ENCODE measurements at regions not wholly inside any gene's neighbourhood (a gene's known extent, or its start where the extent isn't known, plus 50 kb on each side); places are given as distances from the start of the nearest gene placed in this dataset.
"Not testable (repeated sequence)": the region's sequence is repeated elsewhere in the genome, so short reads cannot be mapped to it uniquely, and the experiment has no call there.

DNA sequence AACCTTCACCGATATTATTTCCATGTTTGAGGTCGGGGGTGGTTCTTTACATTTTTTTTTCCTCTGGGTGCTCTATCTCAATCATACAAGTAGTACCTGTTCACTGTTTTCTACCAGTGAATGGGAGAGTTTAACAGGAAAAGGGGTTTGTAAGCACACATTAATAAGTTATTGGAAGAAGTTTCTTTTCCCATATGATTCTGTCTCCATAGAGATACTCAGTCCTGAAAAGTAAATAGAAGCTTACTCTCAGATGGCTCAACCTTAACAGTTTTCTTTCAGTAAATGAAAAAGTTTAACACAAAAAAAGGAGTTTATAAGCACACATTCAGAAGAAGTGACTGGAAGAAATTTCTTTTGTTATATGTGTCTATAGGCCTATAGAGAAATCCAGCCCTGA is 995.6 kb upstream of the SLC39A10 start:
- DNase-seq (ENCODE audit: low spot score), result no peak

DNA sequence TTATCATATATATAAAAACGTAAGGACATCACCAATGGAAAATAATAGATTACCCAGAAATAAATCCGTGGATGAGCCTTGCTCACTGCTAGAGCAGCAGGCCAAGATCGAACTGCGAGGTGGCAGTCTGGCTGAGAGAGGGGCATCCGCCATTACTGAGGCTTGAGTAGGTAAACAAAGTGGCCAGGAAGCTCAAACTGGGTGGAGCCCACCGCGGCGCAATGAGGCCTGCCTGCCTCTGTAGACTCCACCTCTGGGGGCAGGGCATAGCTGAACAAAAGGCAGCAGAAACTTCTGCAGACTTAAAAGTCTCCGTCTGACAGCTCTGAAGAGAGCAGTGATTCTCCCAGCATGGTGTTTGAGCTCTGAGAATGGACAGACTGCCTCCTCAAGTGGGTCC is 1018.0 kb upstream of the SLC39A10 start:
- not testable (repeated sequence) for DNase-seq (ENCODE audit: low spot score)

DNA sequence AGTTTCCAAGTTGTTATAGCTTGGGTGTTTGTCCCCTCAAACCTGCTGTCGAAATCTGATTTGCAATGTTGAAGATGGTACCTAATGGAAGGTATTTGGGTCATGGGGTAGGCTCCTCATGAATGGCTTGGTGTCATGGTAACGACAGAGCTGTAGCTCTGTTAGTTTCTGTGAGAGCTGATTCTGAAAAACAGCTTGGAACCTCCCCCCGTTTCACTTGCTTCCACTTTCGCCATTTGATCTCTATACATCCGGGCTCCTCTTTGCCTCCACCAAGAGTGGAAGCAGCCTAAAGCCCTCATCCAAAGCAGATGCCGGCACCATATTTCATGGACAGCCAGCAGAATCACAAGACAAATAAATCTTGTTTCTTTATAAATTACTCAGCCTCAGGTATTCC is 1035.1 kb upstream of the SLC39A10 start:
- DNase-seq (ENCODE audit: low spot score), result no peak

DNA sequence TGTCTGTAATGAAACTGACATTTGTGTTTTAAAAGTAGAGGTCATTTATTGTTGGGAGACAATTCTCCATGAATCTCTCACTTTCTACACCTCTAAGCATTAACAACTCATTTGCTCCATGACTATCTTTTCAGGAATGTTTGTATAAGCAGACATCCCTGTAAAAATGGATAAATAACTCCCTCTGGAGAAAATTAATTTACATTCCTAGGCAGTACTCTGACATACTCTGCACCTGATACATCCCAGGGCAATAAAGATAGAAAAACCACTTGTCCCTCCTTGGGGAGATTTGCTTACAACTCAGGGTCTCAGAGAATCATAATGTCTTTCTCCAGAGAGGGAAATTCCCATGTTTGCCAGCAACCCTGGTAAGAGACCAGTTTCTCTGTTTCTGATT is 1037.7 kb upstream of the SLC39A10 start:
- no peak for DNase-seq (ENCODE audit: low spot score)

DNA sequence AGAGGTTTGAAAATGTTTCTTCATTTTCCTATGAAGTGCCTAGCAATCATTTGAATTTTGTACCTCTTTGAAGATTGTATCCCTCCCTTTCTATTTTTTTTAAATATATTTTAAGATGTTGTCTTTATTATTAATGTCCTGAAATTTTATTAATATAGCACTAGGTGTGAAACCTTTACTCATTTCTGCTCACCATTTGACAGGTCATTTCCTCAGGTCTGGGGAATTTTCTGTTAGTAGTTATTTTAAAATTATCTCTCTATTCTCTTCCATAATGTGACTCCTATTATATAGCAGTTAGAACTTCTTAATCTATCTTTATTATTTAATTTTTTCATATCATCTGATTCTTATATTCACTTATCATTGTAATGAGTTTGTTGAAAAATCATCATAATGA is 1038.6 kb upstream of the SLC39A10 start:
- no peak for DNase-seq (ENCODE audit: low spot score)

DNA sequence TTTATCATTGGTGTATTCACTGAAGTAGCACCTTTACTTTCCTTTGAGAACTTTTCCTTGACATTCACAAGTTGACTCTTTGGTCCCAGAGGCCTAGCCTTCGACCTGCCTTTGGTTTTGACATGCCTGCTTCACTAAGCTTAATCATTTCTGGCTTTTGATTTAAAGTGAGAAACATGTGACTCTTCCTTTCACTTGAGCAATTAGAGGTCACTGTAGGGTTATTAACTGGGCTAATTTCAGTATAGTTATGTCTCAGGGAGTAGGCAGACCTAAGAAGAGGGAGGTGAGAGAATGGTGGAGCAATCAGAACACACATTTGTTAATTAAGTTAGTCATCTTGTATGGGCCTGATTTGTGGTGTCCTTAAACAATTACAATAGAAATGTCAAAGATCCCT is 1040.7 kb upstream of the SLC39A10 start:
- DNase-seq (ENCODE audit: low spot score), result no peak

DNA sequence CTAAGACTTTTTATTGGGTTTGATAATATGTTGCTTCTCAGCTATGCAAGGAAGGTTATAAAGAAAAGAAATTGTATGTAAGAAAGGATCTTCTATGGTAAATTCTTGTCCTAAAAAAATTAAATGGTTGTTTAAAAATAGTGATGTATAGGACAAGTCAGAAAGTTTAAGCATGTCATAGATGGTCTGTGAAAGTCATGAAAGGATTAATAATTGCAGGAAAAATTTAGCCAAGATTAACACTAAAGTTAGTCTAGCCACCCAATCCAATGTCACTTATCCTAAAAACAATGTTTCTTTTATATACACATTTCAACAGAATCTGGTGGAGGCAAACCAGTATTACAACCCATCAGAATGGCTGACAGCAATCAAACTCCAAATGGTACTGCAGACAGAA is 1046.7 kb upstream of the SLC39A10 start:
- no peak for DNase-seq (ENCODE audit: low spot score)

DNA sequence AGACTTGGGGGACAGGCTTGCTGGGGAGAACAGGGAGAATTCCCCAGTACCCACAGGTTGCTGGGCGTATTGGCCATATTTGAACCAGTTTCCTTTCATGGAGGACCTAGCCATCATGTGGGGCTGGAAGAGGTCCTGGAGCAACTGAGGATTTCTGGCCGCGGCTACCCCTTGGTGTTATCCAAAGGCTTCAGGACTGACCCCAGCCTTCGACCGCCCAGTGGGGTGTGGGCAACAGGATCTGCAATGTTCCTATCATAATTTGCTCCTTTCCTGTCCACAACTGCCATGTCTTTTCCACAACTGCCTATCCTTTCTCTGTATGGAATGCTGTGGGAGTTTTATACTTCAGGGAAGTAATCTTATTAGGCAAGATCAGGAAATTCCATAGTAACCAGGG is 1053.6 kb upstream of the SLC39A10 start:
- DNase-seq (ENCODE audit: low spot score), result no peak

DNA sequence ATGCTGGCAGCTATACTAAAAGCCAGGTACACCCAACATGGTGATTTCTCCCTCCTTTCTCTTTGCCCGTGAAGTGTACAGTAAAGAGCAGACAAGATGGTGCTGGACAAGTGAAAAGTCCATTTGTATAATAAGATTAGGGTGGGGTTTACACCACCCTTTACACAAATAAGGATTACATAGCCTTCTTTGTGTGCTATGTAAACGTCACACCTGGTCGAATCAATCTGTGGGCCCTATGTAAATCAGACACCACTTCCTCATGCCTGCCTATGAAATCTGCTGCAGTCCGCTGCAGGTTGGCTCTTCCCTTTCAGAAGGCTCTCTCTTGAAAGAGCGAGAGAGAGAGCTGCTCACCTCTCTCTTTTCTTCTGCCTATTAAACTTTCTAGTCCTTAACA is 1054.3 kb upstream of the SLC39A10 start:
- DNase-seq (ENCODE audit: low spot score), result no peak

DNA sequence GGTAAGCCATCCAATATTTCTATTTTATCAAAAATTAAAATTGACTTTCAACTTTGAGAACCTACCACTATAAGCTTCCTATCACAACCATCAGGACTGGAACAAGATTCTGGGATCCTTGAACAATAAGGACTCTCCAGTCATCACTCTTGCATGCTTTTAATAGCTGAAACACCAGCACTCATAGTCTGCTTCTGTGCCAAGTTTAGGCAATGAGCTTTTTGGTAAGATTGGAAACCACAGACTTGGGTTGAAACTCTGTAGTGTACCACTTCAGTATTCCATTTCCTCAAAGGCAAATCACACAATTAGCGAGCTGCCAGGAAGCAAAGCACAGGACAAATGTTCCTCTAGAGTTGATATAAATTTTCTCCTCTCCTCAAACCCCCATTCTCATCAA is 1065.8 kb upstream of the SLC39A10 start:
- DNase-seq (ENCODE audit: low spot score), result no peak

DNA sequence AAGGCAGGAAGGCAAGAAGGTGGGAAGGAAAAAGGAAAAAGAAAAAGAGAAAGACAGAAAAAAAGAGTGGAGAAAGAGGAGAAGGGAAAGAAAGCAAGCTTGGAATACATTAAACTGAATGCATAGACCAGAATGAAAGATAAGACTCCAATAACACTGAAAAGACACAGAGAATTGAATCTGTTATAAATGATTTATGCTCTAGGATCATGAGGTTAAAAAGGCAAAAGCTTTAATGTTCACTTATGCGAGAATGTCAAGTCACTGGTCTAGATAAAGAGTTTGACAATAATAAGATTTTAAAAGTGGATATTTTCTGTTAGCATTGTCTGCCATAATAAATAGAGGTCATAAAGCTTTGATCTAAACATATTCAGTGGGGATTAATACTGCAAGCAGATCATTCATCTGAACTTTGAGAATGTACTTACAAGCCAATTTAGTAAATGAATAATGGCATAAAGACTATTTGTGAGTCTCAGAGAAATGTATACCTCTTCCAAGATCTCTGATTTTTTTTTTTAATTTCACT is 1069.2 kb upstream of the SLC39A10 start:
- DNase-seq (ENCODE audit: low spot score), result no peak

DNA sequence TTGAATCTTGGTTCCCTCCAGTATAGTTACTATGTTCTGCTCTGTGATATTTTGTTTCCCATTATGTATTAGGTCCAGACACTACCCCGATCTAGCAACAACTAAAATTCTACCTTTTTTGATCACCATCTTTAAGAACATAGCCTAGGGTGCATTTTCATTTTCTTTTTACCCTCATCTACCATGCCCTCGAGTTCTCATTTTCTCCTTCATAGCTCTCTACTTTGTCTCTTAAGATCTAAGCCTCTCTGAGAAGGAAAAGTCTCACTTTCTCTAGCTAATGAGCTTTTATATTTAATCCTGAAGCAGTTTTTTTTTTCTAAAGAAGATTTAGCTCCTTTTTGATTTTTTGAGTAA is 1089.4 kb upstream of the SLC39A10 start:
- DNase-seq (ENCODE audit: low spot score), result no peak

DNA sequence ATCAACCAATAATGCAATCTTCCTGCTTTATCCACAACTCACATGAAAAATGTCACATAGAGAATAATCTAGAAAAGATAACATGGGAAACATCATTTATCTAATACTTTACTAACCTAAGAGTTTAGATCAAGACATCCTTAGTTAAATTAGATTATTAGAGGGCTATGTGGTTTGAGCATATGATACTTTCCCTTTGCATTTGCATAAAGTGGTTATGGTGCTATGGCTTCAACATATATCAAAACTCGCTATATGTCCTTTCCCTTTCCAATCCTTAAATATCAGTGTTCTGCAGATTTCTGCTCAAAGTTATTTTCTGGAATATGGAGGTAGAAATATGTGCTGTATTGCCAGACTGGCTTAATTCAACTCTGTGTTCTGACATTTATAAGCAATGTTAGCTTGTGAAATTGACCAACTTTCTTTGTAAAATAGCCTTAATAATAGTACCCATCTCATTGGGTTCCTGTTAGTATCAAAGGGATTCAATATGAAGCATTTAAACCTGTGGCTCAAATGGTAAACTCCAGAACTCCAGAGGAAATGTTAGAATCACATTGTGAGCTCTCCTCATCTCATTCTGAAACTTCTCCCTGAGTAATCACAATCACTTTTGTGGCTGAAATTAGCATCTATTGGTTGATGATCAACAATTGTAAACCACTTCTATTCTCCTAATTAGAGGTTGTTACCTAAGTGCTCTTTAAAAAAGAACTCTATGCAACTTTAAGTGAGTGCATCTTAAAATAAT is 1089.9 kb upstream of the SLC39A10 start:
- DNase-seq (ENCODE audit: low spot score), result no peak

DNA sequence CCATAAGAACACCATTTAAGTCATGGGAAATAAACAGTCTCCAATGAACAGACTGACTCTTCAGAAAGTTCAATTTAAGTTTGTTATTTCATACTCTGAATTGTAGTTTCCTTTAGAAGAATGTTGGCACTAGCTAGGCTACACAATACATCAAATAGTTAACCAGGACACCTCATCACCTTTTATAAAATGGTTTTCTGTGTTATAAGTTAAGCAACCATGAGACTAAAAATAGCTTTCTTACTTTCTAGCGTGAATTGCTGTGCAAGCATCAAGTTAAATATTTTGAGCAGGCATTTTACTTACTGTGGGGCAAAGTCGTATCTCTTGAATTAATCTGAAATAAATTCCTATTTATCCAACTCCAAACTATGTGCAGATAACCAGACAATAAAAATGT is 1092.6 kb upstream of the SLC39A10 start:
- no peak for DNase-seq (ENCODE audit: low spot score)

DNA sequence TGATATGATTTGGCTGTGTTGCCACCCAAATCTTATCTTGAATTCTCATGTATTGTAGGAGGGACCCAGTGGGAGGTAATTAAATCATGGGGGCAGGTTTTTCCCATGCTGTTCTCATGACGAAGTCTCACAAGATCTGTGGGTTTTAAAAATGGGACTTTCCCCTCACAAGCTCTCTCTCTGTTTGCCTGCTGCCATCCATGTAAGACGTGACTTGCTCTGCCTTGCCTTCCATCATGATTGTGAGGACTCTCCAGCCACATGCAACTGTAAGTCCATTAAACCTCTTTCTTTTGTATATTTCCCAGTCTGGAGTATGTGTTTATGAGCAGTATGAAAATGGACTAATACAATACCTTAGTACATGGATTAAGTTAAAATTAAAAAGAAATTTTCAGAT is 1094.7 kb upstream of the SLC39A10 start:
- no peak for DNase-seq (ENCODE audit: low spot score)

DNA sequence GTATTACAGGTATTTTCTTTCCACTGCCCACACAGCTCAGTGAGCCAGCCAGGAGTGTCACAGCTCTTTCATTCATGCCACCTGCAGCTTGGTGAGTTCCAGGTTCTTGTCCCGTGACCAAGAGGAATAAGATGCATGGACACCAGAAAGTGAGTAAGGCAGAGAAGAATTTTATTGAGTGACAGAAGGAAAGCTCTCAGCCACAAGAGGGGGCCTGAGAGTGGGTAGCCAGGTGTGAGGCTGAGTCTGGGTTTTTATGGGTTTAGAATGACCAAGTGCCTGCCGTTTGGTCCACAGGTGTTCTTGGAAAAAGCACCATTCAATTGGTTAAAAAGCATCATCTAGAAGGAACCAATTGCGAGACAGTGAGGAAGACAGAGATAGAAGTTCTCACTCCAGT is 1097.1 kb upstream of the SLC39A10 start:
- DNase-seq (ENCODE audit: low spot score), result no peak

DNA sequence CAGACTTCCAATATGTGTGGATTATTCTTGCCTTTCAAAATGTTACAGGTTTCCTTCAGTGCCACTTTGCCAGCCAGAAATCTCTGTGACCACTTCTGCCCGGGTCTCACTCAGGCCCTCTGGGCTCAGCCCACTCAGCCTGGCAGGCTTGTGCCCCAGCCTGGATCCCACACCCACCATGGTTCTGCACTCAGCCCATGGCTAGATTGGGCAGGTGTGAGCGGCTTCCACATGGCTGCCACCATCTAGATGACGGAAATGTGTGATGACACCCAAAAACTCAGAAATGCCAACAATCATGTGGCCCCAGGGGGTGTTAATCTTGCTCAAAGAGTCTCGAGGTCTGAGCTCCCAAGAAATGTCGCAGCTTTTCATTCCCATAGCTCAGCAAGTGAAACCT is 1097.5 kb upstream of the SLC39A10 start:
- DNase-seq (ENCODE audit: low spot score), result no peak

DNA sequence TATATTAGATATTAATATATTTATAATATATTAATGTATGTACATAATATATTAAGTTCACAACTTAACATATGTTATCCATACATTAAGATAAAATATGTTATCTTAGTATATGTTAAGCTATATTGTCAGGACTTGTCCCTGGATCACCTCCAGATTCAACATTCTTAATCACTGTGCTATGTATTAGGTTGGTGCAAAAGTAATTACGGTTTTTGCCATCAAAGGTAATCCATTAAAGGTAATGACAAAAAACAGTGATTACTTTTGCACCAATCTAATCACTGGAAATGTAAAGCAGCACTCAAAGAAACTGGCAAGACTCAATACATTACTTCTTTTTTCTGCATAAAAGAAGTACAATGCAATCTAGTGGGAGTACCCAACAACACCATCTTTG is 1099.0 kb upstream of the SLC39A10 start:
- no peak for DNase-seq (ENCODE audit: low spot score)

DNA sequence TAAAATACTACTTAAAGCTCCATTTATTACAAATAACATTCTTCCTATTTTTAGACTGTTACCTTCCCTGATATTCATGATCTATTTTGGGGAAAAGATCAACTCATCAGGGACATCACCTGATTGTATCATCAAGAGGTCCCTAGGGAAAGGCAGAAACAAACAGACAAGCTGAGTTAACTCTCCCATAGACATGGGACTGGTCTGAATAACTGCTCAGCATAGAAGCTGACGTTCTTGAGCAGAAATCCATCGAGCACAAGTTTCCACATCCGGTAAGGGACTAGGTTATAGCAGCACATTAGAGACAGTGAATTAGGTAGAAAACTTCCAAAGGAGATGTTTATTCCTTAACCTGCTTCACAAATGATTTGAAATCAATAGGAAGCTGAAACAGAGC is 1100.4 kb upstream of the SLC39A10 start:
- no peak for DNase-seq (ENCODE audit: low spot score)

DNA sequence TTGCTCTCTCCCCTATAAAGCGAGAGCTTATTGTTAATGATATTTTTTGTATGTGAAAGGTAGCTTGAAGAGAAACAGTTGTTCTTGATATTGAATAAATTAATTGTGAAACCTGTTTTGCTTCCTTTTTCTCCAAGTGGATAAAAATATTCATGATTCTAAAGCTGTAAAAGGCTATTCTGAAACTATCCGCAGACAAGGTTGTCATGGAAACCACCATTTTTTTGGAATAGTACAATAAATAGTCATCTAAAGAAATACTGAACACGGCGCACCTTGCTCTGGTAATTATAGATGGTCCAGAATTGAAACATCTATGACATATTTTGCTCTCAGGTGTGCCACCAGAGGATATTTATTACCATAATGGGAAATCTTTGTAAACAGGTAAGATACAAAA is 1103.0 kb upstream of the SLC39A10 start:
- no peak for DNase-seq (ENCODE audit: low spot score)

DNA sequence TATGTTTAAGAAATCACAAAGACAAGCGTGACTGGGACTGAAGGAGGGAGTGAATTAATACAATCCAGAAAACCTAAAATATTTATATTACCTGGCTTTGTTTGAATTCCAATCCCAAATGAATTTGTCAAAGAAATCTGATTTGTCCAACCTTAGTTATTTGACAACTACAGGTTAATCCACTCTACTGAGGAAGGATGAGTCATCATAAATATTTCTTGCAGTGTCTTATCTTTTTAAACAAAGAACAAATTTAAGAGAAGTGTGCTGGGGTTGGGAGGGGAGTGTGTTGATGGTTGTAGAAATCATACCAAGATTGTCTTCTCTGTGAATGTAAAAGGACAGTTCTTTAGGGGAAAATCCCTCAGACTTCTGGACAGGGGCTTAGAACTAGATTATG is 1106.3 kb upstream of the SLC39A10 start:
- DNase-seq (ENCODE audit: low spot score), result no peak

DNA sequence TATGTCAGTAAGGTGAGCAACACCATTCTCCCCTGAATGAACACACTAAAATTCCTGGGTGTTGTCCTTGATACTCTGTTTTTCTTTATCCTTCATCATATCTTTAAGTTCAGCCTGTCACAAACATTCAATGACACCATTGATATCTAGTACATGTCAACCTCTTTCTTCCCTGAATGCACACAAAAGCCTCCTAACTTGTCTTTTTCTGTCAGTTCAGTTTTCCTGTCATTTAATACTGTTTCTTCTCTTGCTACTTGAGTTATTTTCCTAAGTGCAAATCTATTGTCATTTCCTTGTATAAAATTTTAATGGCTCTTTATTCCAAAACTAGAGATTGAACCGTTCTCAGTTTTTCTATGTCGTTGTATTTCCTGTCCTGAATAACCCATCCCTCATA is 1107.6 kb upstream of the SLC39A10 start:
- DNase-seq (ENCODE audit: low spot score), result no peak

DNA sequence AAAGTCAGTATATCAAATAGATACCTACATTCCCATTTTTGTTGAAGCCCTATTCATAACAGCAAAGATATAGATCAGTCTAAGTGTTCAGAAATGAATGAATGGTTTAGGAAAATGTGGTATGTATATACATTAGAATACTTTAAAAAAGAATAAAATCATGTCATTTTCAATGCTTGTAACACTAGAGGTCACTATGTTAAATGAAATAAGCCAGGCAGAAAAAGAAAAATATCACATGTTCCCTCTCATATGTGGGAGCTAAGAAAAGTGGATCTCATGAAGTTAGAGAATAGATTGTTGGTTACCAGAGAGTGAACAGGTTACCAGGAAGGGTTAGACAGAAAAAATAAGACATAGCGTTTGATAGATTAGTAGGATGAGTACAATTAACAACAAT is 1111.0 kb upstream of the SLC39A10 start:
- no peak for DNase-seq (ENCODE audit: low spot score)

DNA sequence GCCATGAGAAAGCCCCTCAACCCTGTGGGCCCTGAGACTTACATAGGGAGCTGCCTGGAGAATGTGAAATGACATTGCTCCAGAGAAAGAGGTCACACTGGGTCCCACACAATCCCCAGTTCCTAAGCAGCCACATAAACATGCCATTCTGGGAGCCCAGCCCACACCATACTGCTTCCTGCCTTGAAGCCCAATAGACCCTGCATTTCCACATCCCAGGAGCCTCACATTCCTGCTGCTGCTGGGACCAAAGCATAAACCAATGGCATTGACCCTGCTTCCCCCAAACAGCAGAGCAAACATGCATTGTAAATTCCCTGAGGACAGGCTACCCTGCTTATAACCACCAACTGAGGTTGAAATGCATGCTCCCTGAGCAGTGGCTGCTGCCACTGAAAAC is 1117.6 kb upstream of the SLC39A10 start:
- peak; percentile 1 for DNase-seq (ENCODE audit: low spot score)

DNA sequence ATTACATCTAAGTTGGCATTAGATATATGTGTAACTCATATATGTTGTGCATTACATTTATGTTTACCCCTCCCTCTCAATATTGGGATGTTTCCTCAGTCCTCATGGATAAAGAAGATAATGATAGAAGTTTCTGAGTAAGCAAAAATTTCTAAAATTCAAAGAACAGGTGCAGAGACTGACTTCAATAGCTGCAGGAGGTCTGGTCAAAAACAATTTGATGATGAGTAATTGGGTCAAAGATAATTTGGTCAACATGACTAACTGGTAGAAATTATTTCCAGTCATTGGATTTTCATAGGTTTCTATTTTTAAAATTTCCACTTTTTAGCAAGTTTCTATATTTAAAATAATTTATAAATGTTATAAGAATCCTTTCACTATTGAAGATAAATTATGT is 1130.9 kb upstream of the SLC39A10 start:
- DNase-seq (ENCODE audit: low spot score), result no peak

Data from HuH-7 (cell line).